AG09319 (cell line): ENCODE measurements at regions not wholly inside any gene's neighbourhood (a gene's known extent, or its start where the extent isn't known, plus 50 kb on each side); places are given as distances from the start of the nearest gene placed in this dataset.

ENCODE experiments used
- DNase-seq: peaks from one replicate; pipeline ENCODE4 v3.0.0-alpha.2; 2010; ENCODE audit warnings: low read depth; ENCODE audit errors: extremely low read depth
- TF ChIP-seq, protein P1 (sequence below): IDR thresholded peaks from 2 replicates; pipeline ENCODE4 v1.5.1; 2011; ENCODE audit warnings: low read depth, mild to moderate bottlenecking, inconsistent platforms, low read length, moderate library complexity

DNA sequence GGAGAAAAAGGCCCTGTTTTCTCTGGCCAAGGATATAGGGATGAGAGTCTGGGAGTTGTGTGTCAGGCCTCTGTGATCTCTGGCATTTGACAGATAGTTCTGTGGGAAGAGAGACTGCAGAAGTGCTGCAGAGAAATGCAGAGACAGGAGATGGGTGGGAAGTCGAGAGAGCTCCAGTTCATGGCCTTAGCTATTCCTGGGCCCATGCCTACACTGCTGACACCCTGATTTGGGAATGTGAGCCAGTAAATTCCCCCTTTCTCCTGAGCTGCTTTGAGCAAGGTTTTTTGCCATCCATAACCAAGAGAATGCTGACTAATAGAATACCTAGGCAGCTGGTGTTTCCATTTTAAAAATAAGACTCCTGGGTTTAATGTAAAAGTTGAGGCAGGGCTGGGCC lies 59.3 kb downstream of the EBLN2 start:
- TF ChIP-seq, protein P1, sequence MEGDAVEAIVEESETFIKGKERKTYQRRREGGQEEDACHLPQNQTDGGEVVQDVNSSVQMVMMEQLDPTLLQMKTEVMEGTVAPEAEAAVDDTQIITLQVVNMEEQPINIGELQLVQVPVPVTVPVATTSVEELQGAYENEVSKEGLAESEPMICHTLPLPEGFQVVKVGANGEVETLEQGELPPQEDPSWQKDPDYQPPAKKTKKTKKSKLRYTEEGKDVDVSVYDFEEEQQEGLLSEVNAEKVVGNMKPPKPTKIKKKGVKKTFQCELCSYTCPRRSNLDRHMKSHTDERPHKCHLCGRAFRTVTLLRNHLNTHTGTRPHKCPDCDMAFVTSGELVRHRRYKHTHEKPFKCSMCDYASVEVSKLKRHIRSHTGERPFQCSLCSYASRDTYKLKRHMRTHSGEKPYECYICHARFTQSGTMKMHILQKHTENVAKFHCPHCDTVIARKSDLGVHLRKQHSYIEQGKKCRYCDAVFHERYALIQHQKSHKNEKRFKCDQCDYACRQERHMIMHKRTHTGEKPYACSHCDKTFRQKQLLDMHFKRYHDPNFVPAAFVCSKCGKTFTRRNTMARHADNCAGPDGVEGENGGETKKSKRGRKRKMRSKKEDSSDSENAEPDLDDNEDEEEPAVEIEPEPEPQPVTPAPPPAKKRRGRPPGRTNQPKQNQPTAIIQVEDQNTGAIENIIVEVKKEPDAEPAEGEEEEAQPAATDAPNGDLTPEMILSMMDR = no peak

GRCh38 chr3:73121669-73122331 lies 60.3 kb downstream of the EBLN2 start:
- TF ChIP-seq, protein P1 = no peak
- no peak for DNase-seq

More for the DNA sequence above, 59.3 kb downstream of the EBLN2 start:
- DNase-seq = no peak

DNA sequence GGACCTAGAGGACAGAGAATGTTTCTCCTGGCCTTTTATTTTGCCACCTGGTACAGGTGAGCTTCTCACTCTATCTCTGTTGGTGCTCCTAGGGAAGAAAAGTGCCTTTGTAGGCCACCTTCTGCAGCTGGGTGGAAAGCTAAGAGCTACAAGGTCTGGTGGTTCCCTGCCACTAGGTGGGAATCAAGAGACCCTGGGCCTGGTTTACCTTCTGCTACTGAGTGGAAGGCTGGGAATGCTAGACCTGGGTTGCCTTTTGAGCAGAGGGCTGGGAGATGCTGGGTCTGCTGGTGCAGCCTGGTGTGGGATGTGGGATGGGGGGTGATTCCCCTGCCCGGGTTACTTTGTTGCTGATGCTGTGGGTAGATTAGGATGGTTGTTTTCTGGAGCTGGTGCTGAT lies 72.6 kb downstream of the EBLN2 start:
- no peak for DNase-seq
- TF ChIP-seq, protein P1 = no peak

DNA sequence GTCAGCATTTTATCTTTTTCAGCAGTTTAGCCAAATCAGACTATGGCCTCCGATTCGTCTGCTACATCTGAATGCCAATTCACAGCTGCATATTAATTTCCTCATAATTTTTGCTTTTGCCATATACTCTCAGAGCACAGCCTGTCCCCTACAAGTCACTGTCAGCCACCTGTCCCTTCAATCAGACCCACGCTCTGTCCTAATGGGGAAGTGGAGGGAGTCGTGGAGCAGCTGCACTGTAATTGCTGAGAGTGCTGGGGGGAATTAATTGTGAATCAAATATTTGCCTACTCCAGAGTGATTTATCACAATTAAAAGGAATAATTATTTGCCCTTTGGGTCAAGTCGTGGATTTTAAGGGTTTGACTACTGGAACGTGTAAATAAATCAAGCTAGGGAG lies 75.5 kb downstream of the EBLN2 start:
- TF ChIP-seq, protein P1 = no peak
- no peak for DNase-seq

GRCh38 chr3:73137736-73138403 lies 76.4 kb downstream of the EBLN2 start:
- TF ChIP-seq, protein P1 = no peak
- DNase-seq = no peak

DNA sequence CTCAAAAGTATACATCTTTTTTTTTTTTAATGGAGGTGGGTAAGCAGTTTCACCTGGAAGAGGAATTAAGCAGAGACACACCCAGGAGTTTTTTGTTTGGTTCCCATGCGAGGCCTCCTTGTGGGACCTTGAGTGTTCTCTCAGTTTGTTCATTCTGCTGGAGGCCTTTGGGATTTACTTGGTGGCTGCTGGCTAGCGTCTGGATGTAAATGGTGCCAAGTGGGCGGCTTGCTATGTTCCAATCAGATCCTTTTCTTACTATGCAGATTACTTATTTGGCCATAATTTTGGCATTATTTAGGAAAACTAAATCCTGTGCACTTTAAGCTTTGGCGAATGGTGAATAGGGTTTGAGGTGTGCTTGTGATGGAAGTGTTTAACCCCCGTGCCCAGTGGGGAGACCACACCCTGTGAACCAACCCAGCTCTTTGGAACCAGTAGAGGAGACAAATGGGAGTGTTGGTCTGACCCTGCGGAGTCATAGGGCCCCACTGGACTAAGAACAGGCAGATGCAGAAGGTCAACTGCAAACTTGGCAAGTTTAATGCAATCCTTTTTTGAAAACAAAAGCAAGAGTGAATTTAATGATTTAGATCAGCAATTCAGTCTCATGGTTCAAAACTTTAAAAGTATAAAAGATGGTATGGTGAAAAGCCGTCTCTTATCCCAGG lies 79.4 kb downstream of the EBLN2 start:
- TF ChIP-seq, protein P1 = no peak
- DNase-seq = no peak

DNA sequence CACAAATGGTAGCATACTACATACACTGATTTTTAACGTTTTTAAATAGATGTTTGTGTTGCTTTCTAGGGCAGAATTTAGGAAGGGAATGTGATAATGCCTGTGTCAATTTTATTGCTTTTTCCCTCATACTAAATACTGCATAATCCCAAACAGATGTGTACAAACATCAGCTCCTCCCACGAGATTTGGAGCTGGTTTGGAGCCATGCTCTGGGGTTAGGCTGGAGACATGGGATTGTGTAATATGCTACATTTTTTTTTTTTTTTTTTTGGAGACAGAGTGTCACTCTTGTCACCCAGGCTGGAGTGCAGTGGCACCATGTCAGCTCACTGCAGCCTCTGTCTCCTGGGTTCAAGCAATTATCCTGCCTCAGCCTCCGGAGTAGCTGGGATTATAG lies 80.1 kb downstream of the EBLN2 start:
- TF ChIP-seq, protein P1 = no peak
- no peak for DNase-seq
